ENCODE measurements at regions not wholly inside any gene's neighbourhood (a gene's known extent, or its start where the extent isn't known, plus 50 kb on each side); places are given as distances from the start of the nearest gene placed in this dataset.
"Not testable (repeated sequence)": the region's sequence is repeated elsewhere in the genome, so short reads cannot be mapped to it uniquely, and the experiment has no call there.

DNA sequence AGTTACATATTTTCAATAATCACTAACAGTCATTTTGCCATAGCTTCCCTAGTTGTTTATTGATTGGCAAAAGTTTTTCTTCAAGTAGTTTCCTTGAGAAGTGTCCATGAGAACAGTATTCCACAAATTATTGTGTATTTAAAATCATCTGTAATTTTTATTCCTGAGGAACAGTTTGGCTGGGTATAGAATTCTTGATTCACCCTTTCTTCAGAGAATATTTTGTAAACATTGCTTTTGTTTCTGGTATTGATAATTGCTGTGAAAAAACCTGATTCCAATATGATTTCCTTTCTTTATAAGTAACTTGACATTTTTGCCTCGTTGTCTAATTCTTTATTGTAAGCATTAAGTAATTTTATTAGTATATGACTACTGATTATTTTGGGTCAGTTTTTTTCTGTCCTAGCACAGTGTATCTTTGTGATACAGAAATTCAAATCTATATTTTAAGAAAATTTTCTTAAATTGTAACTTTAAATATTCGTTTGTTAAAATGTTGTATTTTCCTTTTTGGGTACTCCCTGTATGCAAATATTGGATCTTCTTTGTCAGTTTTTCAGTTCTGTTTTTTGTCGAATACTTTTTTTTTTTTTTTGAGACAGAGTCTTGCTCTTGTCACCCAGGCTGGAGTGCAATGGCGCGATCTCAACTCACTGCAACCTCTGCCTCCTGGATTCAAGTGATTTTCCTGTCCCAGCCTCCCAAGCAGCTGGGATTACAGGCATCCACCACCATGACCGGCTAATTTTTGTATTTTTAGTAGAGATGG is 162.0 kb upstream of the ATP2B1 start:
- WGBS (ENCODE audit: extremely low coverage, insufficient read length, low lambda C conversion rate): no CpG with 5 or more reads among the region's 6 CpGs
- H3K4ac ChIP-seq (ENCODE audit: low read depth, low read length): no peak overlapping the region
- H2BK20ac ChIP-seq (ENCODE audit: low read depth, low read length, poor library complexity, severe bottlenecking): no peak overlapping the region
- H4K5ac ChIP-seq (ENCODE audit: insufficient read length, low read depth, low read length): no peak overlapping the region
- H3K79me1 ChIP-seq (ENCODE audit: insufficient read depth, low read depth, low read length, poor library complexity, severe bottlenecking): no peaks in the 10 kb centered on the region
- H3K4me1 Mint-ChIP-seq: peaks cover 0 to 3% of the 10 kb centered on the region in 2 experiments; a peak in 1 of 4 replicates
- no peaks in the 10 kb centered on the region for H3K9me3 ChIP-seq (ENCODE audit: control insufficient read depth, low read depth, low read length)
- H2BK15ac ChIP-seq (ENCODE audit: low read depth, low read length): no peak overlapping the region
- H3K27ac ChIP-seq (ENCODE audit: insufficient read length, low read depth, low read length): no peak overlapping the region
- no peak overlapping the region for H3K9ac ChIP-seq (ENCODE audit: extremely low read depth, insufficient read length, low read length)
- peaks cover 0 to 7% (median 4%) of the 10 kb centered on the region in 3 experiments; a peak in 4 of 7 replicates for H3K36me3 Mint-ChIP-seq (ENCODE audit: insufficient read depth in 1 of 3, low read depth in 3 of 3)
- no peak overlapping the region for H2AFZ ChIP-seq (ENCODE audit: low read length)
- H3K56ac ChIP-seq (ENCODE audit: insufficient read length, low read depth, low read length): no peak overlapping the region
- no peak overlapping the region for H2BK12ac ChIP-seq (ENCODE audit: insufficient read length, low read depth, low read length)
- no peak overlapping the region for H2BK5ac ChIP-seq (ENCODE audit: insufficient read length, low read length)
- peaks cover 12% of the 10 kb centered on the region in 2 experiments; a peak in 4 of 5 replicates for H3K9me3 Mint-ChIP-seq
- no peak overlapping the region for H3K27ac Mint-ChIP-seq
- H3K79me2 ChIP-seq (ENCODE audit: insufficient read depth, low read length): no peaks in the 10 kb centered on the region
- H4K91ac ChIP-seq (ENCODE audit: insufficient read length, low read depth, low read length): no peak overlapping the region
- no peak overlapping the region for H2AK5ac ChIP-seq (ENCODE audit: insufficient read length, low read length)
- H3K18ac ChIP-seq (ENCODE audit: insufficient read length, low read depth, low read length): no peak overlapping the region
- H3T11ph ChIP-seq (ENCODE audit: low read length): no peak overlapping the region
- no peak overlapping the region for H3K4me2 ChIP-seq (ENCODE audit: insufficient read depth, insufficient read length, low read length)
- H3K23ac ChIP-seq (ENCODE audit: insufficient read length, low read depth, low read length): no peak overlapping the region
- H4K20me1 ChIP-seq (ENCODE audit: control insufficient read depth, insufficient read depth, insufficient read length): no peaks in the 10 kb centered on the region
- H3K27me3 ChIP-seq (ENCODE audit: insufficient read depth, low read length): no peaks in the 10 kb centered on the region; the same call in 1 of the 2 replicates
- H3K27me3 Mint-ChIP-seq (ENCODE audit: low read depth): peaks cover 2% of the 10 kb centered on the region; the same call in 1 of the 2 replicates
- no peak overlapping the region for H4K8ac ChIP-seq (replicated peaks; ENCODE audit: insufficient read length, low read depth, low read length)
- H3K4me3 Mint-ChIP-seq: no peak overlapping the region
- H3K23me2 ChIP-seq (ENCODE audit: insufficient read length, low read depth, low read length, poor library complexity, severe bottlenecking): no peaks in the 10 kb centered on the region
- TF ChIP-seq, protein P1, sequence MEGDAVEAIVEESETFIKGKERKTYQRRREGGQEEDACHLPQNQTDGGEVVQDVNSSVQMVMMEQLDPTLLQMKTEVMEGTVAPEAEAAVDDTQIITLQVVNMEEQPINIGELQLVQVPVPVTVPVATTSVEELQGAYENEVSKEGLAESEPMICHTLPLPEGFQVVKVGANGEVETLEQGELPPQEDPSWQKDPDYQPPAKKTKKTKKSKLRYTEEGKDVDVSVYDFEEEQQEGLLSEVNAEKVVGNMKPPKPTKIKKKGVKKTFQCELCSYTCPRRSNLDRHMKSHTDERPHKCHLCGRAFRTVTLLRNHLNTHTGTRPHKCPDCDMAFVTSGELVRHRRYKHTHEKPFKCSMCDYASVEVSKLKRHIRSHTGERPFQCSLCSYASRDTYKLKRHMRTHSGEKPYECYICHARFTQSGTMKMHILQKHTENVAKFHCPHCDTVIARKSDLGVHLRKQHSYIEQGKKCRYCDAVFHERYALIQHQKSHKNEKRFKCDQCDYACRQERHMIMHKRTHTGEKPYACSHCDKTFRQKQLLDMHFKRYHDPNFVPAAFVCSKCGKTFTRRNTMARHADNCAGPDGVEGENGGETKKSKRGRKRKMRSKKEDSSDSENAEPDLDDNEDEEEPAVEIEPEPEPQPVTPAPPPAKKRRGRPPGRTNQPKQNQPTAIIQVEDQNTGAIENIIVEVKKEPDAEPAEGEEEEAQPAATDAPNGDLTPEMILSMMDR (conservative IDR thresholded peaks at IDR 0.05): no peak
- no peaks in the 10 kb centered on the region for H3K4me1 ChIP-seq (ENCODE audit: insufficient read depth, low read length)
- DNase-seq: no peak
- H3K14ac ChIP-seq (ENCODE audit: insufficient read depth, low read length): no peak overlapping the region
- no peak overlapping the region for H2BK120ac ChIP-seq (ENCODE audit: low read depth, low read length, poor library complexity, severe bottlenecking)

DNA sequence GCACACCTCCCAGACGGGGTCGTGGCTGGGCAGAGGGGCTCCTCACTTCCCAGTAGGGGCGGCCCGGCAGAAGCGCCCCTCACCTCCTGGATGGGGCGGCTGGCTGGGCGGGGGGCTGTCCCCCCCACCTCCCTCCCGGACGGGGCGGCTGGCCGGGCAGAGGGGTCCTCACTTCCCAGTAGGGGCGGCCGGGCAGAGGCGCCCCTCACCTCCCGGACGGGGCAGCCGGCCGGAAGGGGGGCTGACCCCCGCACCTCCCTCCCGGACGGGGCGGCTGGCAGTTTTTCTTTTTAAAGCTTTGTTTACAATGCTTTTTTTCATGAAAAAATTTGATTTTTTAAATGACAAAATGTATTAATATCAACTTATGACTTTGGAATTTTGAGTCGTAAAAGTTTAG is 159.0 kb upstream of the ATP2B1 start:
- WGBS (ENCODE audit: extremely low coverage, insufficient read length, low lambda C conversion rate): no CpG with 5 or more reads among the region's 23 CpGs
- not testable (repeated sequence) for DNase-seq

More for the DNA sequence above, 159.0 kb upstream of the ATP2B1 start:
- H3K79me2 ChIP-seq (ENCODE audit: insufficient read depth, low read length); H3K9ac ChIP-seq (ENCODE audit: extremely low read depth, insufficient read length, low read length); H3K9me3 ChIP-seq (ENCODE audit: control insufficient read depth, low read depth, low read length); H3T11ph ChIP-seq (ENCODE audit: low read length); H2BK20ac ChIP-seq (ENCODE audit: low read depth, low read length, poor library complexity, severe bottlenecking); H3K27ac Mint-ChIP-seq; H3K4me1 ChIP-seq (ENCODE audit: insufficient read depth, low read length); H4K91ac ChIP-seq (ENCODE audit: insufficient read length, low read depth, low read length); H2AK5ac ChIP-seq (ENCODE audit: insufficient read length, low read length); H2BK5ac ChIP-seq (ENCODE audit: insufficient read length, low read length); H2AFZ ChIP-seq (ENCODE audit: low read length); H3K4me2 ChIP-seq (ENCODE audit: insufficient read depth, insufficient read length, low read length); H3K27ac ChIP-seq (ENCODE audit: insufficient read length, low read depth, low read length); H3K23ac ChIP-seq (ENCODE audit: insufficient read length, low read depth, low read length); H2BK15ac ChIP-seq (ENCODE audit: low read depth, low read length); H3K23me2 ChIP-seq (ENCODE audit: insufficient read length, low read depth, low read length, poor library complexity, severe bottlenecking); H3K56ac ChIP-seq (ENCODE audit: insufficient read length, low read depth, low read length); H3K27me3 ChIP-seq (ENCODE audit: insufficient read depth, low read length); H4K20me1 ChIP-seq (ENCODE audit: control insufficient read depth, insufficient read depth, insufficient read length); H2BK120ac ChIP-seq (ENCODE audit: low read depth, low read length, poor library complexity, severe bottlenecking); H2BK12ac ChIP-seq (ENCODE audit: insufficient read length, low read depth, low read length); H3K18ac ChIP-seq (ENCODE audit: insufficient read length, low read depth, low read length); H3K4me3 Mint-ChIP-seq; H3K4ac ChIP-seq (ENCODE audit: low read depth, low read length); H4K5ac ChIP-seq (ENCODE audit: insufficient read length, low read depth, low read length); H3K14ac ChIP-seq (ENCODE audit: insufficient read depth, low read length); H3K79me1 ChIP-seq (ENCODE audit: insufficient read depth, low read depth, low read length, poor library complexity, severe bottlenecking); H4K8ac ChIP-seq (replicated peaks; ENCODE audit: insufficient read length, low read depth, low read length): not testable (repeated sequence)
- peaks cover 15 to 19% of the 10 kb centered on the region in 2 experiments for H3K9me3 Mint-ChIP-seq
- H3K4me1 Mint-ChIP-seq: peaks cover 17 to 21% of the 10 kb centered on the region in 2 experiments
- H3K36me3 Mint-ChIP-seq (ENCODE audit: insufficient read depth in 1 of 3, low read depth in 3 of 3): peaks cover 0 to 12% (median 4%) of the 10 kb centered on the region in 3 experiments; a peak in 4 of 7 replicates
- H3K27me3 Mint-ChIP-seq (ENCODE audit: low read depth): peaks cover 14% of the 10 kb centered on the region

Data from H9 (cell line).